ENCODE measurements at regions not wholly inside any gene's neighbourhood (a gene's known extent, or its start where the extent isn't known, plus 50 kb on each side); places are given as distances from the start of the nearest gene placed in this dataset.

DNA sequence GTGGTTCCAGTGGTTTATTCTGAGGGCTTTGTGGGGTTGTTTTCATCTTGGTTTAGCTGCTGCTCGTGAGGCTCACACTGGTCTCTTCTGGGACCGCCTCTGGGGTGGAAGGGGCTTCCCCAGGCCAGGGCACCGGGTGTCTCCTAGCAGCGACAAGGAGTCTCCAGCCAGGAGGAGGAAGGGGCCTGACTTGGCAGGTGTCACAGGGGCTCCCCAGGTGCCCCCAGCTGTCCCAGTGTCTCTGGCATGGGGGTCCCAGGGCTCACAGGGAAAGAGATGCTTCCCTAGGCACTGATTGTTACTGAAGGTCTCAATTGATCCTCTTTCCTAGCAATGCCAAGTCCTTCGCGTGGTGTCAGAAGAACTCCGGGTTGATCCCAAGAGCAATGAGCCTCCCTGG lies 241.1 kb upstream of the IRX4 start:
- DNase-seq (ENCODE audit: insufficient read length, low spot score), result no peak
- no peak for TF ChIP-seq CTCF (IDR thresholded peaks at IDR 0.05; ENCODE audit: insufficient read depth, missing control alignments)
- FAIRE-seq, result no peak

DNA sequence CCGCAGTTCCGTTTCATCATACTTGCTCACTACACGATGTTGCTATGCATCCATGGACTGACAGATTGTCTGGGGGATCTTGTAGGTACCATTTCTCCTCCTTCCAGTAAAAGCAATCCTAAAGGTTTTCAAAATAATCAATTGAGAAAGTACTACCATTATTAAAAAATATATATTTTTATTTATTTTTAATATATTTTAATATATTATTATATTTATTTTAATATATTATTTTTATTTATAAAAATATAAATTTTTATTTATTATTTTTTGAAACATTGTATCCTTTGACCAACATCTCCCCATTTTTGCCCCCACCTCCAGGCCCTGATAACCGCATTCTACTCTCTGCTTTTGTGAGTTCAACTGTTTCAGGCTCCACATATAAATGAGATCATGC lies 237.6 kb upstream of the IRX4 start:
- DNase-seq (ENCODE audit: insufficient read length, low spot score), result no peak
- FAIRE-seq, result no peak
- no peak for TF ChIP-seq CTCF (IDR thresholded peaks at IDR 0.05; ENCODE audit: insufficient read depth, missing control alignments)

- DNase-seq (ENCODE audit: insufficient read length, low spot score), result no peak
- no peak for FAIRE-seq
- TF ChIP-seq CTCF (IDR thresholded peaks at IDR 0.05; ENCODE audit: insufficient read depth, missing control alignments), result no peak
Observed at GRCh38 chr5:2119573-2119972, 236.8 kb upstream of the IRX4 start.

GRCh38 chr5:2113348-2114131 lies 230.8 kb upstream of the IRX4 start:
- no peak for DNase-seq (ENCODE audit: insufficient read length, low spot score)
- no peak for FAIRE-seq

GRCh38 chr5:2112173-2113025 lies 229.7 kb upstream of the IRX4 start:
- DNase-seq (ENCODE audit: insufficient read length, low spot score) (no peak), FAIRE-seq (no peak)
- TF ChIP-seq CTCF (IDR thresholded peaks at IDR 0.05; ENCODE audit: insufficient read depth, missing control alignments), result no peak

More at GRCh38 chr5:2113348-2114131, 230.8 kb upstream of the IRX4 start:
- no peak for TF ChIP-seq CTCF (IDR thresholded peaks at IDR 0.05; ENCODE audit: insufficient read depth, missing control alignments)

DNA sequence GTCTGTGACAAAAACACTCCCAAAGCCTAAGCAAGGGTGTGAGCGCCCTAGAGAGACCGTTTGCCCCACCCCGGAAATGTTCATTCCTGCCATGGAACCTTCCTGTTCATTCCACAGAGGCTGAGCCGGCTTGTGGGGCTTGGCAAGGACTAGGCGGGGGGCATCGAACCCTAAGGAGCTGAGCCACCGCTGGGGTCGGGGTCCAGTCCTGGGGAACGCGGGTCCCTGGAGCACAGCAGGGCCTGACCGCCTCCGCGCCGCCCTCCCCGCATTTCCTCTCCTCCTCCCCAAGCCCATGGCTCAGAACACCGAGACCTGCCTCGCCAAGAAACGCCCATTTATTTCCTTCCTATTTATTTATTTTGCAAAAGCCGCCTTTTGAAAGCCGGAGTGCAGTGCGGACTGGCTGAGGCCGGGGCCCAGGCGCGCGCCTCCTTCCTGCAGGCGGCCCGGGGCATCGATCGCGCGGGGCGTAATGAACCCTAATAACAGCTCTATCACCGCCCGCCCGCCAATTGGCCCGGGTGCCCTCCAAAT lies 228.9 kb upstream of the IRX4 start:
- no peak for TF ChIP-seq CTCF (IDR thresholded peaks at IDR 0.05; ENCODE audit: insufficient read depth, missing control alignments)
- no peak for FAIRE-seq
- DNase-seq (ENCODE audit: insufficient read length, low spot score), result no peak

All from D721Med (cell line).